ENCODE measurements at regions not wholly inside any gene's neighbourhood (a gene's known extent, or its start where the extent isn't known, plus 50 kb on each side); places are given as distances from the start of the nearest gene placed in this dataset.

GRCh38 chr6:40710626-40711330 is 123.6 kb upstream of the LRFN2 start:
- TF ChIP-seq CTCF (IDR thresholded peaks at IDR 0.05; ENCODE audit: control insufficient read depth, insufficient read depth, low read depth, low read length, missing control alignments) = no peak
- H3K4me3 ChIP-seq (ENCODE audit: control insufficient read depth, low read depth, low read length) = no peak overlapping the region
- no peak for DNase-seq (ENCODE audit: low read depth)

- H3K4me3 ChIP-seq (ENCODE audit: control insufficient read depth, low read depth, low read length) = no peak overlapping the region
- DNase-seq (ENCODE audit: low read depth) = no peak
- no peak for TF ChIP-seq CTCF (IDR thresholded peaks at IDR 0.05; ENCODE audit: control insufficient read depth, insufficient read depth, low read depth, low read length, missing control alignments)
Observed at GRCh38 chr6:40708049-40708448, 120.9 kb upstream of the LRFN2 start.

- H3K4me3 ChIP-seq (ENCODE audit: control insufficient read depth, low read depth, low read length) = no peak overlapping the region
- no peak for TF ChIP-seq CTCF (IDR thresholded peaks at IDR 0.05; ENCODE audit: control insufficient read depth, insufficient read depth, low read depth, low read length, missing control alignments)
- no peak for DNase-seq (ENCODE audit: low read depth)
Observed at GRCh38 chr6:40706178-40706577, 119.0 kb upstream of the LRFN2 start.

- TF ChIP-seq CTCF (IDR thresholded peaks at IDR 0.05; ENCODE audit: control insufficient read depth, insufficient read depth, low read depth, low read length, missing control alignments) = no peak
- no peak for DNase-seq (ENCODE audit: low read depth)
- no peak overlapping the region for H3K4me3 ChIP-seq (ENCODE audit: control insufficient read depth, low read depth, low read length)
Observed at GRCh38 chr6:40705354-40705753, 118.2 kb upstream of the LRFN2 start.

GRCh38 chr6:40701352-40702007 is 114.3 kb upstream of the LRFN2 start:
- H3K4me3 ChIP-seq (ENCODE audit: control insufficient read depth, low read depth, low read length) = no peak overlapping the region
- no peak for TF ChIP-seq CTCF (IDR thresholded peaks at IDR 0.05; ENCODE audit: control insufficient read depth, insufficient read depth, low read depth, low read length, missing control alignments)
- DNase-seq (ENCODE audit: low read depth) = no peak

- no peak for TF ChIP-seq CTCF (IDR thresholded peaks at IDR 0.05; ENCODE audit: control insufficient read depth, insufficient read depth, low read depth, low read length, missing control alignments)
- no peak for DNase-seq (ENCODE audit: low read depth)
- no peak overlapping the region for H3K4me3 ChIP-seq (ENCODE audit: control insufficient read depth, low read depth, low read length)
Observed at GRCh38 chr6:40700006-40700580, 112.9 kb upstream of the LRFN2 start.

All from AG09309 (cell line).